ENCODE measurements at regions not wholly inside any gene's neighbourhood (a gene's known extent, or its start where the extent isn't known, plus 50 kb on each side); places are given as distances from the start of the nearest gene placed in this dataset.

- TF ChIP-seq NR2C2 (CRISPR knock-in tag; IDR thresholded peaks at IDR 0.05; ENCODE audit: borderline replicate concordance) = peak; percentile 51; the same call in 1 of the 2 replicates
- no peak for TF ChIP-seq GABPA (IDR thresholded peaks at IDR 0.05; ENCODE audit: low read depth, low read length)
- TF ChIP-seq GABPA (CRISPR knock-in tag; IDR thresholded peaks at IDR 0.05; ENCODE audit: low read depth) = peak; percentile 22; the same call in 1 of the 2 replicates
- TF ChIP-seq TCF7L2 (IDR thresholded peaks at IDR 0.05; ENCODE audit: low read depth, low read length) = no peak
- TF ChIP-seq SYNCRIP (IDR thresholded peaks at IDR 0.05; ENCODE audit: insufficient read depth, low read depth, low read length) = no peak
- TF ChIP-seq JUND (CRISPR knock-in tag; IDR thresholded peaks at IDR 0.05) = peak; percentile 91
- no peak for TF ChIP-seq ZFY (CRISPR knock-in tag; IDR thresholded peaks at IDR 0.05)
- no peak for TF ChIP-seq ZNF687 (CRISPR knock-in tag; IDR thresholded peaks at IDR 0.05)
- no peak for TF ChIP-seq MLXIP (CRISPR knock-in tag; IDR thresholded peaks at IDR 0.05; ENCODE audit: borderline replicate concordance)
- no peak for TF ChIP-seq ZBTB37 (CRISPR knock-in tag; IDR thresholded peaks at IDR 0.05)
- peak; percentile 49; the same call in 1 of the 2 replicates for TF ChIP-seq ZNF644 (CRISPR knock-in tag; IDR thresholded peaks at IDR 0.05; ENCODE audit: low read depth)
- peak; percentile 81; the same call in 1 of the 2 replicates for TF ChIP-seq ZNF205 (CRISPR knock-in tag; IDR thresholded peaks at IDR 0.05)
- no peak for TF ChIP-seq ZNF333 (CRISPR knock-in tag; IDR thresholded peaks at IDR 0.05; ENCODE audit: borderline replicate concordance)
- TF ChIP-seq ZNF331 (CRISPR knock-in tag; IDR thresholded peaks at IDR 0.05) = peak; percentile 77; the same call in 1 of the 2 replicates
- TF ChIP-seq ZXDC (CRISPR knock-in tag; IDR thresholded peaks at IDR 0.05) = no peak
- TF ChIP-seq SMC3 (IDR thresholded peaks at IDR 0.05; ENCODE audit: low read length) = no peak
- peak; percentile 30 to 91; a peak in 2 of 4 replicates for TF ChIP-seq EP300 (IDR thresholded peaks at IDR 0.05; ENCODE audit: low read depth in 2 of 2, low read length in 2 of 2)
- peak; percentile 83; the same call in 1 of the 2 replicates for TF ChIP-seq EP300 (CRISPR knock-in tag; IDR thresholded peaks at IDR 0.05; ENCODE audit: borderline replicate concordance)
These were observed 545.6 kb upstream of the LCORL start (continued) for GRCh38 chr4:18566970-18567799.

Measured in HepG2 (cell line).